H9 (cell line): ENCODE measurements at regions not wholly inside any gene's neighbourhood (a gene's known extent, or its start where the extent isn't known, plus 50 kb on each side); places are given as distances from the start of the nearest gene placed in this dataset.

Source experiments
- DNase-seq: peaks from one replicate; pipeline ENCODE4 v3.0.0-alpha.2; 2017
- H2AFZ ChIP-seq: one replicate; pipeline ENCODE4 v1.6.1; 2013; ENCODE audit warnings: mild to moderate bottlenecking, low read length, control low read depth, moderate library complexity
- H2AK5ac ChIP-seq: 2 replicates; pipeline ENCODE4 v1.6.1; 2013; ENCODE audit warnings: low read length, control low read depth, mixed read lengths; ENCODE audit not compliant: insufficient read length
- H2BK120ac ChIP-seq: one replicate; pipeline ENCODE4 v1.6.1; 2013; ENCODE audit warnings: low read depth, mild to moderate bottlenecking, low read length, control low read depth, inconsistent platforms; ENCODE audit not compliant: poor library complexity, severe bottlenecking
- H2BK12ac ChIP-seq: 2 replicates; pipeline ENCODE4 v1.6.1; 2013; ENCODE audit warnings: low read length, control low read depth, mixed read lengths, low read depth; ENCODE audit not compliant: insufficient read length
- H2BK15ac ChIP-seq: 2 replicates; pipeline ENCODE4 v1.6.1; 2013; ENCODE audit warnings: low read depth, low read length, control low read depth
- H2BK20ac ChIP-seq: one replicate; pipeline ENCODE4 v1.6.1; 2013; ENCODE audit warnings: low read depth, mild to moderate bottlenecking, low read length, control low read depth, inconsistent platforms; ENCODE audit not compliant: poor library complexity, severe bottlenecking
- H2BK5ac ChIP-seq: 2 replicates; pipeline ENCODE4 v1.6.1; 2013; ENCODE audit warnings: low read length, control low read depth, mixed read lengths; ENCODE audit not compliant: insufficient read length
- H3K14ac ChIP-seq: 2 replicates; pipeline ENCODE4 v1.6.1; 2013; ENCODE audit warnings: low read length, control low read depth; ENCODE audit not compliant: insufficient read depth
- H3K18ac ChIP-seq: 2 replicates; pipeline ENCODE4 v1.6.1; 2013; ENCODE audit warnings: low read depth, mild to moderate bottlenecking, mixed read lengths, low read length, control low read depth; ENCODE audit not compliant: insufficient read length
- H3K23ac ChIP-seq: 2 replicates; pipeline ENCODE4 v1.6.1; 2013; ENCODE audit warnings: low read length, control low read depth, mixed read lengths, low read depth; ENCODE audit not compliant: insufficient read length
- H3K23me2 ChIP-seq: 2 replicates; pipeline ENCODE4 v1.6.1; 2013; ENCODE audit warnings: low read depth, mild to moderate bottlenecking, mixed read lengths, low read length, control low read depth; ENCODE audit not compliant: insufficient read length, poor library complexity, severe bottlenecking
- H3K27ac ChIP-seq: 2 replicates; pipeline ENCODE4 v1.5.1; 2013; ENCODE audit warnings: low read length, control low read depth, mixed read lengths, low read depth; ENCODE audit not compliant: insufficient read length
- H3K27me3 ChIP-seq: 2 replicates; pipeline ENCODE4 v1.6.1; 2013; ENCODE audit warnings: low read length, control low read depth, inconsistent platforms; ENCODE audit not compliant: insufficient read depth
- H3K4ac ChIP-seq: 2 replicates; pipeline ENCODE4 v1.6.1; 2013; ENCODE audit warnings: low read depth, mild to moderate bottlenecking, control low read depth, inconsistent platforms, low read length, moderate library complexity
- H3K4me1 ChIP-seq: 2 replicates; pipeline ENCODE4 v1.6.1; 2013; ENCODE audit warnings: low read length, control low read depth, inconsistent platforms; ENCODE audit not compliant: insufficient read depth
- H3K4me2 ChIP-seq: 2 replicates; pipeline ENCODE4 v1.6.1; 2013; ENCODE audit warnings: low read length, control low read depth, mixed read lengths; ENCODE audit not compliant: insufficient read length, insufficient read depth
- H3K56ac ChIP-seq: 2 replicates; pipeline ENCODE4 v1.6.1; 2013; ENCODE audit warnings: low read depth, mild to moderate bottlenecking, mixed read lengths, low read length, control low read depth; ENCODE audit not compliant: insufficient read length
- H3K79me1 ChIP-seq: 2 replicates; pipeline ENCODE4 v1.6.1; 2013; ENCODE audit warnings: low read depth, mild to moderate bottlenecking, moderate library complexity, low read length, control low read depth, inconsistent platforms; ENCODE audit not compliant: insufficient read depth, poor library complexity, severe bottlenecking
- H3K79me2 ChIP-seq: 2 replicates; pipeline ENCODE4 v1.6.1; 2013; ENCODE audit warnings: low read length, control low read depth, inconsistent platforms; ENCODE audit not compliant: insufficient read depth
- H3K9ac ChIP-seq: 2 replicates; pipeline ENCODE4 v1.6.1; 2013; ENCODE audit warnings: low read length, control low read depth, mixed read lengths; ENCODE audit not compliant: insufficient read length; ENCODE audit errors: extremely low read depth
- H3K9me3 ChIP-seq: one replicate; pipeline ENCODE4 v1.6.1; 2013; ENCODE audit warnings: low read depth, low read length, inconsistent platforms; ENCODE audit not compliant: control insufficient read depth
- H3T11ph ChIP-seq: one replicate; pipeline ENCODE4 v1.6.1; 2013; ENCODE audit warnings: mild to moderate bottlenecking, low read length, control low read depth, inconsistent platforms
- H4K20me1 ChIP-seq: one replicate; pipeline ENCODE4 v1.6.1; 2013; ENCODE audit not compliant: control insufficient read depth, insufficient read length, insufficient read depth
- H4K5ac ChIP-seq: 2 replicates; pipeline ENCODE4 v1.6.1; 2013; ENCODE audit warnings: low read depth, mild to moderate bottlenecking, mixed read lengths, low read length, control low read depth; ENCODE audit not compliant: insufficient read length
- H4K8ac ChIP-seq: replicated peaks from 2 replicates; pipeline ENCODE4 v1.6.1; 2013; ENCODE audit warnings: low read length, control low read depth, mixed read lengths, low read depth; ENCODE audit not compliant: insufficient read length
- H4K91ac ChIP-seq: 2 replicates; pipeline ENCODE4 v1.6.1; 2013; ENCODE audit warnings: low read depth, mild to moderate bottlenecking, moderate library complexity, mixed read lengths, low read length, control low read depth; ENCODE audit not compliant: insufficient read length
- H3K27ac Mint-ChIP-seq, 3 experiments: 2 replicates in 2 of 3; 3 replicates in 1 of 3; pipeline ENCODE4 v1.8.0; 2020 to 2021; ENCODE audit warnings: mixed read lengths in 3 of 3, mild to moderate bottlenecking in 1 of 3, moderate library complexity in 1 of 3
- H3K27me3 Mint-ChIP-seq: 2 replicates; pipeline ENCODE4 v1.8.0; 2021; ENCODE audit warnings: low read depth, mild to moderate bottlenecking, moderate library complexity, mixed read lengths
- H3K36me3 Mint-ChIP-seq, 3 experiments: 2 replicates in 2 of 3; 3 replicates in 1 of 3; pipeline ENCODE4 v1.8.0; 2020 to 2021; ENCODE audit warnings: low read depth in 3 of 3, mixed read lengths in 3 of 3; ENCODE audit not compliant: insufficient read depth in 1 of 3
- H3K4me1 Mint-ChIP-seq, 2 experiments: 2 replicates each; pipeline ENCODE4 v1.8.0; 2020; ENCODE audit warnings: mixed read lengths in 2 of 2
- H3K4me3 Mint-ChIP-seq, 2 experiments: 2 replicates in 1 of 2; 3 replicates in 1 of 2; pipeline ENCODE4 v1.8.0; 2020 to 2021; ENCODE audit warnings: mild to moderate bottlenecking in 2 of 2, mixed read lengths in 2 of 2, moderate library complexity in 1 of 2
- H3K9me3 Mint-ChIP-seq, 2 experiments: 2 replicates in 1 of 2; 3 replicates in 1 of 2; pipeline ENCODE4 v1.8.0; 2020; ENCODE audit warnings: mild to moderate bottlenecking in 2 of 2, mixed read lengths in 2 of 2, moderate library complexity in 1 of 2
- WGBS: extraction: QIAGEN DNeasy Blood & Tissue Kit; methylation state at CpG from one replicate; pipeline ENCODE4 v1.1.7; 2013; ENCODE audit warnings: missing lambda C conversion rate, low lambda C conversion rate, mixed read lengths; ENCODE audit not compliant: insufficient read length; ENCODE audit errors: extremely low coverage; 5-methylcytosine and 5-hydroxymethylcytosine counted together
- TF ChIP-seq, protein P1 (sequence below): fragments of 200-600 bp; sonication (generic); conservative IDR thresholded peaks from 3 replicates; pipeline ENCODE4 v1.8.0; 2021; ENCODE audit warnings: antibody characterized with exemption, mild to moderate bottlenecking

DNA sequence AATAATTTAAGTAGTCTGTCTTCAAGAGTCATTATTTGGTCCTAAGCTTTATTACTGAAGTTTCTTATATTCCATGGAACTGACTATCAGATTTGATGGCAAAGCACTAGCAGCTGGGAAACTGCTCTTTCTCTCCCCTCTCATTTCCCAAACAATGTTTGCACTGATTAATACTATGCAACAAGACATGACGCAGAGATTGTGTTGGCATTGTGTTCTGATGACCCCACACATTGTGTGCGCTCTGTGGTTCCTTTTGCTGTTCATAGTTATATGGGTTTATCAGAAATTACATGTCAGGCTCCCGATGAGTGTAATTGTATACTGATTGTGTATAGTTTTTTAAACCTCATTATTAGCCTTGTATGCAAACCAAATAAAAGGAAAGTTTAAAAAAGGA lies 331.6 kb upstream of the FANCL start:
- H3K4me3 Mint-ChIP-seq, result no peak overlapping the region

More for the DNA sequence above, 331.6 kb upstream of the FANCL start:
- Histone ChIP-seq H2BK20ac (no peak overlapping the region), H3K79me2 (no peaks in the 10 kb centered on the region), H4K8ac (no peak overlapping the region), H3K79me1 (no peaks in the 10 kb centered on the region), H3K14ac (no peak overlapping the region), H2BK120ac (no peak overlapping the region), H4K91ac (no peak overlapping the region), H4K5ac (no peak overlapping the region), H3K4ac (no peak overlapping the region), H3K4me2 (no peak overlapping the region), H3K27ac (no peak overlapping the region), H4K20me1 (no peaks in the 10 kb centered on the region), H3K56ac (no peak overlapping the region), H2BK15ac (no peak overlapping the region), H2AFZ (no peak overlapping the region), H3K4me1 (peaks cover 5% of the 10 kb centered on the region; the same call in 1 of the 2 replicates), H3K18ac (no peak overlapping the region), H3T11ph (no peak overlapping the region), H3K9me3 (no peaks in the 10 kb centered on the region), H2BK5ac (no peak overlapping the region), H3K23me2 (no peaks in the 10 kb centered on the region), H3K27me3 (no peaks in the 10 kb centered on the region), H3K9ac (no peak overlapping the region), H2AK5ac (no peak overlapping the region), H2BK12ac (no peak overlapping the region), H3K23ac (no peak overlapping the region)
- H3K4me1 Mint-ChIP-seq, result peaks cover 26 to 29% of the 10 kb centered on the region in 2 experiments
- TF ChIP-seq, protein P1, sequence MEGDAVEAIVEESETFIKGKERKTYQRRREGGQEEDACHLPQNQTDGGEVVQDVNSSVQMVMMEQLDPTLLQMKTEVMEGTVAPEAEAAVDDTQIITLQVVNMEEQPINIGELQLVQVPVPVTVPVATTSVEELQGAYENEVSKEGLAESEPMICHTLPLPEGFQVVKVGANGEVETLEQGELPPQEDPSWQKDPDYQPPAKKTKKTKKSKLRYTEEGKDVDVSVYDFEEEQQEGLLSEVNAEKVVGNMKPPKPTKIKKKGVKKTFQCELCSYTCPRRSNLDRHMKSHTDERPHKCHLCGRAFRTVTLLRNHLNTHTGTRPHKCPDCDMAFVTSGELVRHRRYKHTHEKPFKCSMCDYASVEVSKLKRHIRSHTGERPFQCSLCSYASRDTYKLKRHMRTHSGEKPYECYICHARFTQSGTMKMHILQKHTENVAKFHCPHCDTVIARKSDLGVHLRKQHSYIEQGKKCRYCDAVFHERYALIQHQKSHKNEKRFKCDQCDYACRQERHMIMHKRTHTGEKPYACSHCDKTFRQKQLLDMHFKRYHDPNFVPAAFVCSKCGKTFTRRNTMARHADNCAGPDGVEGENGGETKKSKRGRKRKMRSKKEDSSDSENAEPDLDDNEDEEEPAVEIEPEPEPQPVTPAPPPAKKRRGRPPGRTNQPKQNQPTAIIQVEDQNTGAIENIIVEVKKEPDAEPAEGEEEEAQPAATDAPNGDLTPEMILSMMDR, result no peak
- H3K27me3 Mint-ChIP-seq, result no peaks in the 10 kb centered on the region
- no peaks in the 10 kb centered on the region for H3K9me3 Mint-ChIP-seq
- no peak for DNase-seq
- H3K27ac Mint-ChIP-seq, result peak overlapping the region in 1 of 3 experiments; percentile 71; a peak in 1 of 7 replicates
- H3K36me3 Mint-ChIP-seq, result no peaks in the 10 kb centered on the region; a peak in 1 of 7 replicates
- WGBS, result no CpG with 5 or more reads among the region's 3 CpGs
